ENCODE measurements at regions not wholly inside any gene's neighbourhood (a gene's known extent, or its start where the extent isn't known, plus 50 kb on each side); places are given as distances from the start of the nearest gene placed in this dataset.

DNA sequence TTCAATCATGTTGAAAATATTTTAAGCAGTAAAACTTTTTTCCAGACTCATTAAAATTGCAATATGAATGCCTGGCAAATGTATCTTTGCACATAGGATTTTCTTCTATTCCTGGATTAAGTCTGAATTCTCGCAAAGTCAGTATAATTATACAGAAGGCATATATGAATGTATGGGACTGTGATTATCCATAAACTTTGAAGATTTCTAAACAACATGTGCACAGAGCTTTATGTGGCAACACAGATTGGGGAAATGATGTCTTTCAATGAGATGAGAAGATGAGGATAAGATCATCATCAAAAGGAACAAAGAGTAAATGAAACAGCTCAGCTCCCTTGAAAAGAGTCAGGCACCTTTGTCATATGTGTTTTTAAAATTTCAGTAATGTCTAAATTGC is 635.3 kb downstream of the CDH11 start:
- DNase-seq (no peak), ATAC-seq (no peak)
- Mint-ChIP-seq H3K36me3 (no peaks in the 10 kb centered on the region), H3K9me3 (peaks cover 11 to 37% (median 21%) of the 10 kb centered on the region in 9 donors), H3K4me3 (no peak overlapping the region), H3K27me3 (no peaks in the 10 kb centered on the region), H3K27ac (no peak overlapping the region), H3K4me1 (no peaks in the 10 kb centered on the region)
- POLR2A ChIA-PET = no interaction called here

DNA sequence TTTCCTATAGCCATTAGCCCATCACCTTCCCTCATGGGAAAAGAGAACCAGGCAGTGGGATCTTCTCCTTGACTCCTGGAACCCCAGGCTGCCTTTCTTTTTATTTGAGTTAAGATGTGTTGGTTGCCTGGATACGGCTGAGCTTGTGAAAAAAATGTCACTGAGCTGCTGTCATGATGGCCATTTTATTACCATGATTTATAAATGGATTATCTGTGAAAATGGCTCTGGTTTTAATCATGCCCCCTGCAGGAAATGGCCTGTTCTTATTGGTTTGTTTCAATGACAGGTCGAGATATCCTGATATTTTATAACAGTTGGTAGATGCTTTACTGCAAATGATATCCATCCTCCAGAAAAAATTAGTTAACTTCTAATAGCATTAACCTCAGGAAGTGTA is 640.4 kb downstream of the CDH11 start:
- POLR2A ChIA-PET = no interaction called here
- Mint-ChIP-seq H3K4me3 (no peak overlapping the region), H3K9me3 (peaks cover 0 to 43% (median 10%) of the 10 kb centered on the region in 9 donors), H3K27me3 (no peaks in the 10 kb centered on the region), H3K36me3 (peaks cover 0 to 9% (median 0%) of the 10 kb centered on the region in 3 donors), H3K4me1 (no peaks in the 10 kb centered on the region), H3K27ac (no peak overlapping the region)
- DNase-seq (no peak), ATAC-seq (no peak)

DNA sequence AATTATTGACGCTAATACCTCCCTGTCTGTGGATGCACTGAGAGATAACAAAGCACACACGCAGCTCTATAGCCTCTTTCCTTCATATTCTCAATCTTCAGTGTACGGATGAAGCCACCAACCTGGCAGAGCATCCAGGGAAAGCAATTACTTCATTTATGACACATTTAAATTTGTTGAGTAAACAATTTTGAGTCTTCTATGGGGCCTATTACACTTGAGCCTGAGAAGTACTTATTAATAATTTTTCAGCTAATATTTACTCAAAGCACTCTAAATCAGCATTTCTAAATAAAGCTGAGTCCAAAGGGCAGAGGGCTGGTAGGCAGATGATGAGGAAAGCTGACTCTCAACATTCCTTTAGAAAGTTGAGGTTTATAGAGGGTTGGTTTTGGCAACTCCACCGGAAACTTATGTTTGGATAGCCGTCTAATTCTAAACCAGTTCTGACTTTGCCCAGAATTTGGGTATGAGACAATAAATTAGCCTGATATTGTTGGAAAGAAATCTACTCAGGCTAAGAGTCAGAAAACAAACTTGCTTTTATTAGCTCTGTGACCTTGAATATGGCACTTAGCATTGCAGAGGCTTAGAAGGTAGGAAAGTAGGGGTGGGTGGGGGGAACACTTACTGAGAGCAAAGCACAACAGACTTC is 643.5 kb downstream of the CDH11 start:
- no peak overlapping the region for H3K4me3 Mint-ChIP-seq
- ATAC-seq (no peak), DNase-seq (no peak)
- peaks cover 6 to 38% (median 11%) of the 10 kb centered on the region in 9 donors for H3K9me3 Mint-ChIP-seq
- POLR2A ChIA-PET = no interaction called here
- H3K27me3 Mint-ChIP-seq = no peaks in the 10 kb centered on the region
- no peak overlapping the region for H3K27ac Mint-ChIP-seq
- H3K4me1 Mint-ChIP-seq = no peaks in the 10 kb centered on the region
- H3K36me3 Mint-ChIP-seq = peaks cover 0 to 9% (median 0%) of the 10 kb centered on the region in 3 donors

DNA sequence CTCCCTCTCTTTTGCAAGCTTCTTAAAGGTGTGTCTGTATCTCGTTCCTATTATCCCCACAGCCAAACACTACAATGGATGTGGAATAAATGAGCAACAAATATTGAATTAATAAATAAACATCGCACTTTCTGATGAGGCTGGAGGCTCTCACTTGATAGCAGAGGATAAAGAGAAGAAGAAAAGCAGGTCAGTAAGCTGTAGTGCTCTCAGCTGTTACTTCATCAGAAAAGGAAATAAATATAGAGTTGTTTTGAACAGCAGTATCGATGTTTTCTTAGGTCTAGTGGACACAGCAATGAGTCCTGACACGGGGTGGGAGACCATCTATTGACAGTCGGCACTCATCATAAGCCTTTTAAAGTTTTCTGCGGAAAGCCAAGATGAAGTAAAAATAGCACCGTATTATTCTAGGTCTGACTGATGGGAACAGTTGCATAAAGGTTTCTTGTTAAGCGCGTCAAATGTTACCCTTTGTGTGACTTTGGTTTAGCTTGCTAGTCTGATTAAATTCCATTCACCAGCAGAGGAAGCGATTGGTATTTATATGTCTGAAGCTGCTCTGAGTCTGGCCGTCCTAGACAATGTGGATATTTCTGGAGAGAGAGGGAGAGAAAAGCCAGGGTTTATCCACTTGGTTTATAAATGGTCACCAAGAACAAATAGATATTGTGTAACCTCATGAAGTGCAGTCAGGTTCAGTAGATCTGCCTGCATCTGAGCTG is 646.1 kb downstream of the CDH11 start:
- POLR2A ChIA-PET = no interaction called here
- H3K36me3 Mint-ChIP-seq = peaks cover 0 to 9% (median 0%) of the 10 kb centered on the region in 3 donors
- no peak overlapping the region for H3K4me3 Mint-ChIP-seq
- no peak for DNase-seq
- no peaks in the 10 kb centered on the region for H3K4me1 Mint-ChIP-seq
- H3K9me3 Mint-ChIP-seq = peaks cover 6 to 54% (median 13%) of the 10 kb centered on the region in 9 donors
- H3K27ac Mint-ChIP-seq = no peak overlapping the region
- no peaks in the 10 kb centered on the region for H3K27me3 Mint-ChIP-seq
- no peak for ATAC-seq

DNA sequence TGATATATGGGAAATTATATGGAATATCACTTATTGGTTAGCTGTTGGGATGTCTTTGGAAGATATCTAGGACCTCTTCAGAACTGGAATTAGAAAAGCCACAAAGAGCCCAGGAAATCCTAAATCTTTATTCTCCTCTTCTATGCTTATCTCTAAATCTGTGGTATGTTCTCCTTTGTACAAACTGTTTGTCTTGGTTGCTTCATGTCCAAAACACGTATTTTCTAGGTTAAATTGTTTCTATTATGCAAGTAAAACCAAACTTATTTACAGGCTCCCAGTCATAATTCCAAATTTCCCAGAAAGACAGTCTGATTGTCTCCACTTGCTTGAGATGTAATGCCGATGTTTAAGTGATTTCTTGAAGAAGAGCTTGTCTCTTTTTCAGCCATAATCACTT is 650.9 kb downstream of the CDH11 start:
- no peak overlapping the region for H3K27ac Mint-ChIP-seq
- POLR2A ChIA-PET = no interaction called here
- H3K9me3 Mint-ChIP-seq = peaks cover 7 to 33% (median 14%) of the 10 kb centered on the region in 9 donors

DNA sequence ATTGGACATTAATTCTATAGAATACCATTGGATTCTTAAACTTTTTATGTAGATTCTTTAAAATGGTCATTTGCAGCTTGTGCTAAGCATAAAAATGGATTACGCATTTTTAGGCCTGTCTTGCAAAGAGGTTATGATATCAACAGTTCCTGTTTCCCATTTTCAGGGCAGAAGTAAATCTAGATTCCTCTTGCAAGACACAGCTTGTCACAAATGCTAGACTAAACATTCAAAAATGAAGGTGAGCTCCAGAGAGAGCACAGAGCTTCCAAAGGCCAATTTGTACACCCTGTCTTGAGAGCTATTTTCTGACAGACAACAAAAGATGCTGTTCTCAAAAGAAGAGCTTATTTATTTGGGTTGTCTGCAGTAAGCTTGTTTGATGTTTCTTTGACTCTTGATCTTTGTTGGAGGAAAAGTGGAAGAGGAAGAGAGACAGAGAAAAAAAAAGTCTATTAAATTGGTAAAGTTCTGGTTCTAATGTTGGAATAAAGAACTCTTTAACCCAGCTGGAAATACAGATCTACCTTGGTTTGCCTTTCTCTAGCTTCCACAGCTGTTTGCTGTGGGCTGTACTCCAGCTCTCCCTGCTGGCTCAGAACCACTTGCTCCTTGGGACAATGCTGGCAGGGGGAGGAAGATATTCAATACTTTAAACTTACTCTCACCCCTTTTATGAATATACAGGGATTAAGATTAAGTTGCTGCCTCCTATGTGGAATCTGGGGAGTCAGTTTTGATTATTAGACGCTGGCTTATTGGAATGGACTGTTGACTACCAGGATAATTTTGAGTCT is 651.8 kb downstream of the CDH11 start:
- POLR2A ChIA-PET = no interaction called here
- ATAC-seq (no peak), DNase-seq (no peak)
- Mint-ChIP-seq H3K9me3 (peaks cover 7 to 33% (median 17%) of the 10 kb centered on the region in 9 donors), H3K4me1 (no peaks in the 10 kb centered on the region), H3K36me3 (peaks cover 0 to 1% (median 0%) of the 10 kb centered on the region in 3 donors), H3K4me3 (no peak overlapping the region), H3K27ac (no peak overlapping the region), H3K27me3 (no peaks in the 10 kb centered on the region)

More for the DNA sequence above, 650.9 kb downstream of the CDH11 start:
- Mint-ChIP-seq H3K4me3 (no peak overlapping the region), H3K4me1 (no peaks in the 10 kb centered on the region), H3K27me3 (no peaks in the 10 kb centered on the region), H3K36me3 (no peaks in the 10 kb centered on the region)
- ATAC-seq (no peak), DNase-seq (no peak)

DNA sequence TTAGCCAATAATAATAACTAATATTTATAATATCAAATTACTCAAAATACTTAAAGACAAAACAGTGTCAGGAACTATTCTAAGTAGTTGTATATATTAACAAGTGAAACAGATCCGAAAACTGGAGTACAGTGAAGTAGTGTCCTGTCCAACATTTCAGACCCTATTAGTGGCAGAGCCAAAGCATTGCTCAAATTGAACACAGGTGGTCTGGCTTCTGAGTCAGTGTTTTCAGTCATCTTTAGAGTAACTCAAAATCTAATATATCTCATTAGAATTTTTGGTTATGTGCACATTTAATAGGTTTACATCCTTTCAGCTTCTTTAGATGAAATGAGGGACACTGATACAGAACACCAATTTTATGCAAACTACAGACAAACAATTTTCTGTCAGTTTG is 652.5 kb downstream of the CDH11 start:
- POLR2A ChIA-PET = no interaction called here
- Mint-ChIP-seq H3K9me3 (peaks cover 7 to 37% (median 17%) of the 10 kb centered on the region in 9 donors), H3K36me3 (peaks cover 0 to 7% (median 0%) of the 10 kb centered on the region in 3 donors), H3K4me3 (no peak overlapping the region), H3K27me3 (no peaks in the 10 kb centered on the region), H3K4me1 (no peaks in the 10 kb centered on the region), H3K27ac (no peak overlapping the region)
- DNase-seq = no peak
- ATAC-seq = no peak

DNA sequence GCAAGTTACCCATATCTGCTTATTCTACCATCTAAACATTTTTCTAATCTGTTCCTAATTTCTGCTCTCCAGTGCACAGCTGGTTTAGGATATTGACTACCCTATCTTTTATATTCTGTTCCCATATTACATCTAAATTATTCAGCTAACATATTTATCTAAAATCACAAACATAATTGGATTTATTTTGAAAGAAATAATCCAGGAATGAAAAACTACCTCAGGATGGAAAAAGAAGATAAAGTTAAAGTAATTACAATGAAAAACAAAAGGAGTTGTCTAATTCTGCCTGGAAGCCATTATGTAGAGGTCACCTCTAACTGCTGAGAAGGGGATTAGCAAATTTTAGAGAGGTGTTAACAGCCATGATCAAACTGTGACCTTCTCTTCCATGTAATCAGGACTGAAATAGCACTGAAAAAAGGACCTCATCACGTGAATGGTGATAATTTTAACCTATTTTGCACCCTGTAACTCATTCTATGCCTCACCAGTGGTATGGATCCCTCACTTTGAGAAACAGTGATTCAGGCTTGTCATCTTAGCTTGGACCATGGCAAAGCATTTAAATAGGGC is 653.3 kb downstream of the CDH11 start:
- Mint-ChIP-seq H3K9me3 (peaks cover 3 to 43% (median 19%) of the 10 kb centered on the region in 9 donors), H3K27me3 (no peaks in the 10 kb centered on the region), H3K4me3 (no peak overlapping the region), H3K27ac (no peak overlapping the region), H3K4me1 (no peaks in the 10 kb centered on the region), H3K36me3 (peaks cover 0 to 7% (median 0%) of the 10 kb centered on the region in 3 donors)
- POLR2A ChIA-PET = no interaction called here
- ATAC-seq (no peak), DNase-seq (no peak)

DNA sequence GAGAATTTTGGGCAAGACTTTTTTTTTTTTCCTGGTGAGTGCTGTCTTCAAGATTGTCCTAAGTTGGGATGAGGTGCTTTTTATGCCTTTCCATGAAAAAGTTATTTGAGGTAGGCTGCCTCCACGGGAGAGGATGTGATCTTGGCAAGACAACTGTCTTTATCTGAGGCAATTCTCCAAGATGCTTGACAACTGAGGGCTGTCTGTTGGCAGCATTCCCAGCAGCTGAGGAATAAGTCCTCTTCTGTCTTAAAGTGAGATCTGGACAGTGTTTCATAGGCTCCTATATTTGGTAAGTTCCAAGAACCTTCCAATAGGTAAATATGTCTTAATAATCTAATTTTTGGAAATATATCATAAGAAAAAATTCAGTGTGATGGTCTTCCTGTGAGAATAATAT is 662.0 kb downstream of the CDH11 start:
- Mint-ChIP-seq H3K4me1 (no peaks in the 10 kb centered on the region), H3K9me3 (peaks cover 5 to 42% (median 22%) of the 10 kb centered on the region in 9 donors), H3K27me3 (no peaks in the 10 kb centered on the region), H3K4me3 (no peak overlapping the region), H3K27ac (no peak overlapping the region), H3K36me3 (peaks cover 0 to 7% (median 0%) of the 10 kb centered on the region in 3 donors)
- DNase-seq (no peak), ATAC-seq (no peak)
- POLR2A ChIA-PET = no interaction called here

DNA sequence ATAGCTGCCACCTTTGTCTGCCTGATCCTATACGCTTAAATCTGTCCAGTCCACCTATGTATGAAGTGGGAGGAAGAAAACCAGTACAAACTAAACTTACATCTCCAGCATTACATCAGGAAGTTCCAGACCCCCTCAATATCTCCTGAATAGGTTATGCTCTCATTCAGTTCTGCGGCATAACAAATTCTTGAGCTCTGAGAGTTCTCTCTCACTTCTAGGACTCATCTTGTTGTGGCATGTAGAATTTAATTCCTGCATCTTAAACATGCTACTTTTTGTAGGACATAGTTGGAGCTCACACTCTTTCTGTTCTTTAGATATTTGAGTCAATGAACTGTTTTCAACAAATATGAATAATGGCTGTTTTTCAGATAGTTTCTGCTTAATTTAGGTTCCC is 662.5 kb downstream of the CDH11 start:
- Mint-ChIP-seq H3K4me1 (no peaks in the 10 kb centered on the region), H3K27ac (no peak overlapping the region), H3K4me3 (no peak overlapping the region), H3K36me3 (peaks cover 0 to 4% (median 0%) of the 10 kb centered on the region in 3 donors), H3K9me3 (peaks cover 5 to 42% (median 17%) of the 10 kb centered on the region in 9 donors), H3K27me3 (no peaks in the 10 kb centered on the region)
- DNase-seq (no peak), ATAC-seq (no peak)
- POLR2A ChIA-PET = no interaction called here

DNA sequence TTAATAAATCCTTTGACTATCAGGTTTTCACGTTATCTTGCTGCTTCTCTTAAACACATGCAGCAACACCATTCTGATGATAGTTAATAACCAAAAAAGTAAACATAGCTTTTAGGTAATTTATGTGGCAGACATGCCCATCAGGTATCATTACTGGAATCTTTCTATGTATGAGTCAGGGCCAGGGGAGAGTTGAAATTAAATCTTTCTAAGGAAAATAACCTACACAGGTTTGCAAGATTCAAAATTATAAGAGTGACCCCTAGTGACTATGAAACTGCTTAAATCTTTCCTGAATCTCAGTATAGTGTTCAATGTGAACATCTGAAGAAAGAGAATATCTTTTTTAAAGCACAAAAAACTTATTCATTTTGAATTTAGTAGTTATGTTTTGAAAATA is 666.6 kb downstream of the CDH11 start:
- Mint-ChIP-seq H3K4me3 (no peak overlapping the region), H3K9me3 (peaks cover 0 to 40% (median 12%) of the 10 kb centered on the region in 9 donors), H3K4me1 (no peaks in the 10 kb centered on the region), H3K27me3 (no peaks in the 10 kb centered on the region), H3K36me3 (peaks cover 0 to 2% (median 0%) of the 10 kb centered on the region in 3 donors), H3K27ac (no peak overlapping the region)
- ATAC-seq = no peak
- DNase-seq = no peak
- POLR2A ChIA-PET = no interaction called here

DNA sequence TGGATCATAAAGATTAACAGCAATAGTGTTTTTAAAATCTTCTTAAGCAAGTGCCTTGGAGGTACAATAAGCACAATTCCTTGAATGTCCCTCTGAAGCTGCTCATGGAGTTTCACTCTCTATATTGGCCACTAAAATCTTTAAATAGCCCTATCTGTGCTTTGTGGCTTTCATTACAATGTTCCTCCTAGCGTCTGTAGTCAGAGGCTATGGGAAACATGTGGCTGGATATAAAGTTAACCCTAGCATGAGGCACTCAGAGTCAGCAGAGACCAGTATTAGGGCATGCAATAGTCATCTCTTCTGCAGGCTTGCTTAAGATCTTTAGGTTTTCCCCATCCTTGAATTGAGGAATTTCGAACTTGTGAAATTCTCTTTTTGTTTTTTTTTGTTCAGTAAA is 668.2 kb downstream of the CDH11 start:
- no peak for DNase-seq
- Mint-ChIP-seq H3K4me3 (no peak overlapping the region), H3K36me3 (peaks cover 0 to 5% (median 0%) of the 10 kb centered on the region in 3 donors), H3K4me1 (no peaks in the 10 kb centered on the region), H3K27ac (no peak overlapping the region), H3K27me3 (no peaks in the 10 kb centered on the region), H3K9me3 (peaks cover 0 to 36% (median 9%) of the 10 kb centered on the region in 9 donors)
- ATAC-seq = no peak
- POLR2A ChIA-PET = no interaction called here

DNA sequence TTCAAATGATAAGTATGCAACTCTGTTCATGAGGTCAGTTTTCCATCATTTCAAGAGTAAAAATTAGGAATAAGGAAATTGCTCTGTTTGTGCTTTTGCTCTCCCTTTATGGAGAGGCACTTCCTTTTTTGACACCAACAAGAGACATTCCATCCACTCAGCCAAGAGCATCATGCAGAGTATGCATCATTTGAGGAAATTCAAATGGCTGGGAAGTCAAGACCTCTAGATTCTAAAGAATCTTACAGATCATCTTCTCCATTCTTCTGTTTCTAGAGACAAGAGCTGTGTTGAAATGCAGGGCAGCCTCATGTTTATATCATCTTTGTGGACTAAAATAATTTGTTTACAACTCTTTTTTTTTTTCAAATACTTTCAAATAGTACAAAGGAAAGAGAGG is 669.4 kb downstream of the CDH11 start:
- Mint-ChIP-seq H3K27me3 (no peaks in the 10 kb centered on the region), H3K27ac (no peak overlapping the region), H3K36me3 (peaks cover 0 to 7% (median 0%) of the 10 kb centered on the region in 3 donors), H3K4me1 (no peaks in the 10 kb centered on the region), H3K9me3 (peaks cover 0 to 48% (median 10%) of the 10 kb centered on the region in 9 donors), H3K4me3 (no peak overlapping the region)
- DNase-seq (no peak), ATAC-seq (no peak)
- POLR2A ChIA-PET = no interaction called here
